HG02610 (cell line): ENCODE measurements at regions not wholly inside any gene's neighbourhood (a gene's known extent, or its start where the extent isn't known, plus 50 kb on each side); places are given as distances from the start of the nearest gene placed in this dataset.
A peak's percentile ranks its signal among the peaks of the same experiment; 100 is the strongest.

Experiments used
- ATAC-seq: cut with Tn5 transposase; IDR thresholded peaks from one replicate; pipeline ENCODE4 v1.9.1; 2021; ENCODE audit warnings: mild to moderate bottlenecking, moderate library complexity; ENCODE audit not compliant: unreplicated experiment

GRCh38 chr17:81345228-81346089 lies 49.8 kb upstream of the BAHCC1 start:
- peak; percentile 34 for ATAC-seq
